LNCAP (cell line): ENCODE measurements at regions not wholly inside any gene's neighbourhood (a gene's known extent, or its start where the extent isn't known, plus 50 kb on each side); places are given as distances from the start of the nearest gene placed in this dataset.

ENCODE experiments used
- CTCF ChIP-seq: fragments of 450-650 bp; IDR thresholded peaks from 2 replicates; pipeline ENCODE4 v1.5.1; 2017; ENCODE audit warnings: mild to moderate bottlenecking

- no peak for TF ChIP-seq CTCF
Measured at GRCh38 chr3:193908181-193908744, 227.7 kb upstream of the HES1 start.

GRCh38 chr3:193909387-193909786 is 226.6 kb upstream of the HES1 start:
- TF ChIP-seq CTCF: no peak

GRCh38 chr3:193910310-193910709 is 225.6 kb upstream of the HES1 start:
- no peak for TF ChIP-seq CTCF

- TF ChIP-seq CTCF: no peak
Measured at GRCh38 chr3:193910886-193911738, 224.8 kb upstream of the HES1 start.

GRCh38 chr3:193911784-193912340 is 224.1 kb upstream of the HES1 start:
- TF ChIP-seq CTCF: no peak

- no peak for TF ChIP-seq CTCF
Measured at GRCh38 chr3:193912621-193913178, 223.2 kb upstream of the HES1 start.

GRCh38 chr3:193914602-193915001 is 221.3 kb upstream of the HES1 start:
- TF ChIP-seq CTCF: no peak
